Epidermal melanocyte (primary cell): ENCODE measurements at regions not wholly inside any gene's neighbourhood (a gene's known extent, or its start where the extent isn't known, plus 50 kb on each side); places are given as distances from the start of the nearest gene placed in this dataset.

Experiments used
- DNase-seq: peaks from one replicate; pipeline ENCODE4 v3.0.0; 2011; ENCODE audit warnings: low spot score; ENCODE audit not compliant: insufficient read length

DNA sequence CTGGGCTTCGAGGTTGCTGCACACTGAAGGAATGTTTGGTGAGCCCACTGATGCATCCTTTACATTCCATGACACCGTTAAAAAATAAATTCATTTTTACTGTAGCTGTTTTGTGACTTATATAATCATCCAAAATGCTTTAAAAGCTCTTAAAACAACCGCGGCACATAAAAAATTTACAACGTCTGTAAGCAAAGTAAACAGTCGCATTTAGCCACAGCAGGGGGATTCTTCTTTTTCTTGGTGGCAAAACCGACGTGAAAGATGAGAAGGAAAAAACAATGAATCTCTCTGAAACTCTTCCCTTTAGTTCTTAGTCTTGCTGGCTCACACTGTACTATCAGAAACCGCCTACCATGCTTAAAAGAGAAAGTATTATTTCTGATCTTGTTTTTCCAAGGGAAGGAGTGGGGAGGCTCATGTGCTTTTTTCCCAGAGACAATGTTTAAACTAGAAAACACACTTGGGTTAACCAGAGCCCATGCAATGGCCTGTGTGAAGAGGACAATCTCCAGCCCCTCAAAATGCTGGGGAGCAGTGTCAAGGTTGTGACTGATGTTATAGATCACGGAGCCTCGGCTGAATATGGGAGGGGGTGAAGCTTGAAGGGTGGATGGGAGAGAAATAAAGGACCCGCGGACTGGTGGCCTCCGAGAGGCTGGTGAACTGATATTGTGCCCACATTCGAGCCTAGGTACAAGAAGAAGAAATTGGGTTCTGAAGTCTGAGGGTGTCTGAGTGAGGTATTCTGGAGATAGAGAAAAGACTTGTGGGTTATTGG is 91.1 kb downstream of the IRF8 start:
- DNase-seq = no peak

DNA sequence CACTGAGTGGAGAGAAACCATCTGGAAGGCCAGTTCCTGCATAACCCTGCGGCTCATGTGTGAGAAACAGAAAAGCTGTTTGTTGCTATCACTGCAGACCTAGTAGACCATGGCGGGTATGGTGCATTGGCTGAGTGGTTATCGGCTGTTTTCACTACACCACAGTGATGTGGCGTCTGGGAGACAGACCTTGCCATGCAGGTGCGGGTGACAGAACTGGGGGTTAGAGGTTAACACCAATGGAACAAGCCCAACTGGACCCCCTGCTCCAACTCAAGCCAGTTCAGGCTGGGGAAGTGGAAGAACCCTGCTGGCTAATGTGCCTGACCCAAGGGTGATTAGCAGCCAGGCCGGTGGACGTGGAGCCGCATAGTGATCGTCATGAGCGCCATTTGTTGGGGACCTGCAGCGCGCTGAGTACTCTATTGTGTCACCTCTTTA is 91.9 kb downstream of the IRF8 start:
- DNase-seq = no peak

DNA sequence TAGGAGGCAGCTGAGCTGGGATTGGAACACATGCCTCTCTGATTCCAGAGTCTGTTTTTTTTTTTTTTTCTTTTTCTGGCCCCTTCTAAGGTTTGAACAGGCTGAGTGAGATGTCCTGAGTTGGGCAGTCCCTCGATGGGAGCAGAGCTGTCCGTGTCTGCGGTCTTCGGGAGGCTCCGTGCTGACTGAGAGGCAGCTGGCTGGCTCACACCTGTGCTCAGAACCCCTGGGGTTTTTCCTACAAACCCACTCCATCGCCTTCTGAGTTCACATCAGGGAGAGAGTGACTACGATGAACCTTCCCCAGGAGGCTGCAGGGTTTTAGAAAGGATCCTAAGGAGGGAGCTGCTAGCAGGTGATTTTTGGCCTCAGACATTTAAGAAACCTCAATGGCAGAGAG is 92.5 kb downstream of the IRF8 start:
- DNase-seq = no peak

DNA sequence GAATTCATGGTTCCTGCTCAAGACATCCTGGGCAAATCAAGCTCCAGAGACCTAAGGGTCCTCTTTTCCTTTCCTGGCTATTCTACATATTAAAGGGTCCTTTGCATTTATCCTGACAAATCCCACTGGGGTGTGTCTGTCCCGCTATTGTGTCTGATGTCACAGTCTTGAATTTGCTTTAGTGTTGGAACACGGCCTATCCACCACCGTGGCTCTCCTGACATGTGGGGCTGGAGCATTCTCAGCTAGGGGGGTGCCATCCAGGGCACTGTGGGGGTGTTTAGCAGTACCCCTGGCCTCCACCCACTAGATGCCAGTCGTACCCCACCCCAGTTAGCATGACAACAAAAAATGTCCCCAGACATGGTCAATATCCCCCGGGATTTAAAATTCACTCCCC is 92.9 kb downstream of the IRF8 start:
- no peak for DNase-seq

DNA sequence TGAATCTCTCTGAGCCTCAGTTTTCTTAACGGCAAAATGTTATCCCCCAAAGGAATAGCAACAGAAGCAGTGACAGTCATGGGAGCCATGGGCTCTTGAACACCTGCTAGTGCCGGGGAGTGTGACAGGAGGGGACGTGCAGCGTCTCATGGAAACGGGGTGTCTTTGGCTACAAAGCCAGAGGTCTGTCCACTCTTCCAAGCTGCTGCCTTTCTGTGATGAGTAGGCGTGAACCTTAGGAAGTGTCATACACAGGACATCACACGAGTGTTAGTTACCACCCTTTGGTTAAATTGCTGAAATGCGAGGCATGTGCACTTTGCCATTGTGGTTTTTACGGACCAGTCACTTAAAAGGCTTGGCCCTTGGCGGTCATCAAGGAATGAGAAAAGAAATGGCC is 93.4 kb downstream of the IRF8 start:
- DNase-seq = no peak

DNA sequence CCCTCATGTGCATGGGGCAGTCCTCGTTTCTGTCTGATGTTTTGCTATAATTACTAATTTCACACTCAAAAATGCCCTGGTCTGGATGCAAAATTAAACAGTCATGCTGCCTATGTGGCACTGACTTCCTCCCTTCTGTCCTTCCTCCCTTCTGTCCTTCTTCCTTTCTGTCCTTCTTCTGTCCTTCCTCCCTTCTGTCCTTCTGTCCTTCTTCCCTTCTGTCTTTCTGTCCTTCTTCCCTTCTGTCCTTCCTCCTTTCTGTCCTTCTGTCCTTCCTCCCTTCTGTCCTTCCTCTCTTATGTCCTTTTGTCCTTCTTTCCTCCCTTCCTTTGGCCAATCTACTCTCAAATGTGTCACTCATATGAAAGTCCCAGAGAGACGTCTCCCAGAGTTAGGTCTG is 93.8 kb downstream of the IRF8 start:
- DNase-seq = no peak

DNA sequence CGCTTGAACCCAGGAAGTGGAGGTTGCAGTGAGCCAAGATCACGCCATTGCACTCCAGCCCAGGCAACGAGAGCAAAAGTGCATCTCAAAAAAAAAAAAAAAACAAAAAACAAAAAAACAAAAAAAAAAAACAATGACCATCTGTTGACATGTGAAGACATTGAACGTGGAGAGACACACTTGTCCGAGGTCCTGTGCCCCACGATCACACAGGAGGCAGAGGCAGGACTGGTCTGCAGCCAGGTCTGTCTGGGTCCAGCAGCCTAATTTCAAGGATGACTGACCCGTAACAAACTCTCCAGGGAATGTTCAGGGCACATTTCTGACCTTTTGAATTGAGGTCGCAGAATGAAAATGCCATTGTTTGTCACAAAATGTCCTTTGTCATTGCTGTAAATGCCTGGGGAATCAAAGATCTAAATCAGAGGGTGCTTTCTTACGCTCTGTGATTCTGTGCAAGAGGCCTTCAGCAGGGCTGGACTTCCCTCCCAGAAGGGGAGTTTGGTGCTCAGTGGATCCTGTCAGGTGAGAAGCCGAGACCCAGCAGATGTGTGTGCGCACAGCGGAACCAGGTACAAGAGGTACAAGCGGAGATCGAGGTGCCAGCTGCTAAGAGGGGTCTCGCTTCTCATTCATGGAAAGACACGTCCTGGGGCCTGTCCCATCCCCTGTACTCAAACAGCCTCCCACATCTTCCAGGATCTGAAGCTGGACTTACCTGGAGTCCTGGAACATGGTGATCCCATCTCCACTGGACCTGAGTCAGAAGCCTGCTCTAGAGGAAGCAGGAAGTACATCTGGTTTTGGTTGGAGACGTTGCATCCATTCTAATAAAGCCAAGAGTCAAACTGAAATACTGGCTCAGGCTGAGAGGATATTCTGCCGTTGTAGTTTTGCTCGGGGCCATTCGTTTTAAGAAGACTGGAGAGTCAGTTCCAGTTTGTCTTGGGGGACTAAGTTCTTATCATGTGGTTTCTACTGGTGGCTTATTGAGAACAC is 95.8 kb downstream of the IRF8 start:
- no peak for DNase-seq

DNA sequence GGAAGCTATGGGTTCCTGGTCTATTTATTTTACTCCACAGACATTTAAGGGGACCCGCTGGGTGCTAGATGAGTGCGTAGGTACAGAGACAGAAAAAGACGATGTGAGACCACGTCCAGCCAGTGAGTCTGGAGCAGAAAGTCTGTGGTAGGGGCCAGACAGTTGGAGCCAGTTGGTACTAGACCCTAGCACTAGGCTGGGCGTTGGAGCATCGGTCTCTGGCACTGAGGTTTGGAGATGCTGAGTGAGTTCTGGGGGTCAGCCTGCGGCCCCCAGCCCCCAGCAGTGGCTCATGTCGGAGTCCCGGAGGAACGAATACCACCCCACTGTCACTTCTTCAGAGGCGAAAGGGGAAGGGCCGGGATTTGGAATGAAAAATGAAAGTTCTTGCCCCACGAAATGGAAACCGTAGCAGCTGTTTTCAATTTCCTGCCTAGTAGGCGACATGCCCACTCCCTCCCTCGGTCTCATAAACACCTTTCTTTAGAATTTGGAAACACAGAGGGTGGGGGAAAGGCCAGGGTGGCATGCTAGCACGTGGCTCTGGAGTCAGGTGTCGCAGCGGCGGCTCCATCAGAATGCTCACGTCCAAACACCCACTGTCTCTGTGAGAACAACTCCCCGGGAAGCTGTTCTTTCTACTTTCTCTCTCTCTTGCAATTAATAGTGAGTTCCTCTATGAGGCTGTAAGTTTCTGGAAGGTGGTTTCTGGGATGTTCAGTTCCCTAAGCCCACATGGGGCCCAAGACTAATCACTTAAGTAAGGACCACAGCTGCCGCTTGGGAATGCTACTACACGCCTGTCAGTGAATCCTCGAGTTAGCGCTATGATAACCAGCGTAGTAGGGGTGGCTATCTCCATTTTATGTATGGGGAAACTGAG is 96.8 kb downstream of the IRF8 start:
- DNase-seq = no peak

DNA sequence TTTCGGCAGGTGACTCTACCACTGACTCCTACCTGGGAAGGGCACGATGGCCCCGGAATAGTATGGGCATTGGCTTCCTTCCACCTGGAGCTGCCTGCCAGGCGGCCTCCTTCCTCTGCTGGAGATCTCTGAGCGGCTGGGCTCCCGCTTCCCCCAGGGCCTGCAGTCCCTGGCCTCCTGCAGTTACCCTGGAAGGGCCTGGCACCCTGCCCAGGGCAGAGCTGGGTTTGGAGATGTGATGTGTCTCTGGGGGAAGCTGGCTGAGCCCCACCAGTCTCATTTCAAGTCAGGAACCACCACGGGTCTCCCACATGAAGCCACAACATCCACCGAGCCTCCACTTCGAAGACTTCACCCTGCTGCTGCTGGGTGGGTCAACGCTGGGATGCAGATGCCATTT is 97.9 kb downstream of the IRF8 start:
- DNase-seq = no peak

DNA sequence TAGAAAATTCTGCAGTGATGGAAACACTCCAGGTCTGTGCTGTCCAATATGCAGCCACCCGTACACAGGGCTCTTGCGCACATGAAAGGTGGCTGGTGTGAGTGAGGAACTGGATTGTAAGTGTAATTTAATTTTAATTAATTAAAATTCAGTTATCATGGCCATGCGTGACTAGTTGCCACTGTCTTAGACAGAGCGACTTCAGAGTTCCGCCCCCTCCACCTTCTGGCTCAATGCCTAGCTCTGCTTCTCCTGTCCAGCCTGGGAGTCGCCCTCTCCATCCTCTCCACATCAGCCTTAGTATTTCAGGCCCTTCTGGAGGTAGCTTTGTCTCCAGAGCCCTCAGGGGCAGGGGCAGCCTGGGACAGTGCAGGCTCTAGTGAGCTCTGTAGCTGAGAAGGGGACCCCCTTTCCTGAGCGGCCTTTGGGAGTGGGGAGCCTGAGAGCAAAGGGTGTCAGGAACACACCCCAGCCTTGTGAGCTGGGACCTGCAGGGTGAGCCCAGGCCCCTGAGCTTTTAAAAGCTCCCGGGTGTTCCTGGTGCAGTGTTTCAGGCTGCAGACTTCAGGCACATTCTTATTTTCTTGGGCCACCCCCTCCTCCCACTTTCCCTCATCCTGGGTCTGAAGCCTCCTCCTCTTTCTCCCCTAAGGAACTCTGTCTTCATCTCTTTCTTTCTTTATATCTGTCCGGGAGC is 99.4 kb downstream of the IRF8 start:
- DNase-seq = no peak

DNA sequence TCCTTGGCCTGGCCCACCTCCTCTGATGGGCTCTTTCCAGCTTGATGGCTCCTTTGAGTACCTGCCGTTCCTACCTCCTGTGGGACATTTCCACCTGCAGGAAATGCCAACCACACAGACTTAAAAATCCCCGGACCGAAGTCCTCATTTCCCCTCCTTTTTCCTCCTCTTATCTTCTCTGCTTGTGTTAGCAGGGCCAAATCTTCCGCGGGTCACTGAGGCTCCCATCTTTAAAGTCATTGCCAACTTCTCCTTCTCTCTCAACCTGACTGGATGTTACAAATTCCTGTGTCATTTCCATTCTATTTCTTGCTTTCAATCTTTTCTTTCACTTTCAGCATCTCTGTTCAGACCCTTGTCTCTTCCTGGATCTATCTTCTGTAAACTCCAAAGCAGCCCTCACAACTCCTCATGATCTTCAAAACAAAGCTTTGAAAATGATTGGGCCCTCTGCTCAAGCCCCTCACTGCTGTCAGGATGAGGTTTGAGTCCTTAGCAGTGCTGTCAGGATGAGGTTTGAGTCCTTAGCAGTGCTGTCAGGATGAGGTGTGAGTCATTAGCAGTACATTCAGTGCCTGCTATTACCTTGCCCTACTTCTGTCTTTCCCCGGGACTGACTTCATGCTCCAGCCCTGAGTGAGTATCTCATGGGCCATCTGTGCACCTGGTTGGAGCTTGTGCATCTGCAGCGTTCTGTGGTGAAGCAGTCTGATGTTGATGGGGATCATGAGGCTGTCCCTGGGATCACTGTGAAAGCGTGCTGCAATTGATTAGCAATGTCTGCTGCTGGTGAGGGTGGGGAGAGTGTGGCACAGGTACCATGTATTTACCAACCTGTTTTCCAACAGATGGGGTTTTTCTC is 100.1 kb downstream of the IRF8 start:
- DNase-seq = no peak

DNA sequence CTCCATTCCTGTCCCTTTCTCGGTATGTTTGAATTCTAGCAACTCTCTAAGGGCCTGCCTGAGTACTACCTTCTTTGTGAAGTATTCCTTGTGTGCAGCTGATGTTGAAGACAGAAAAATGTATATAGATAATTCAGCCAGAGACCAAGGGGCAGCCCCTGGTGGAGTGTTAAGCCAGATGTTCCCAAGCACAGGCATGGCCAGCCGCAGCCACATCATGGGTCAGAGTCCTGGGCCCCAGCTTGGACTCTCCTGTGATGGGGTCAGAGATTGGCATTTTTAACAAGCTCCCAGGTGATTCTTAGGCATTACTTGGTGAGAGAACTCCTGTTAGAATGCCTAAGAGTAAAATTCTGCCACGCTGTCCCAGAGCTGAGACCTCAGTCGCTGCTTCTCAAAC is 100.8 kb downstream of the IRF8 start:
- DNase-seq = no peak

DNA sequence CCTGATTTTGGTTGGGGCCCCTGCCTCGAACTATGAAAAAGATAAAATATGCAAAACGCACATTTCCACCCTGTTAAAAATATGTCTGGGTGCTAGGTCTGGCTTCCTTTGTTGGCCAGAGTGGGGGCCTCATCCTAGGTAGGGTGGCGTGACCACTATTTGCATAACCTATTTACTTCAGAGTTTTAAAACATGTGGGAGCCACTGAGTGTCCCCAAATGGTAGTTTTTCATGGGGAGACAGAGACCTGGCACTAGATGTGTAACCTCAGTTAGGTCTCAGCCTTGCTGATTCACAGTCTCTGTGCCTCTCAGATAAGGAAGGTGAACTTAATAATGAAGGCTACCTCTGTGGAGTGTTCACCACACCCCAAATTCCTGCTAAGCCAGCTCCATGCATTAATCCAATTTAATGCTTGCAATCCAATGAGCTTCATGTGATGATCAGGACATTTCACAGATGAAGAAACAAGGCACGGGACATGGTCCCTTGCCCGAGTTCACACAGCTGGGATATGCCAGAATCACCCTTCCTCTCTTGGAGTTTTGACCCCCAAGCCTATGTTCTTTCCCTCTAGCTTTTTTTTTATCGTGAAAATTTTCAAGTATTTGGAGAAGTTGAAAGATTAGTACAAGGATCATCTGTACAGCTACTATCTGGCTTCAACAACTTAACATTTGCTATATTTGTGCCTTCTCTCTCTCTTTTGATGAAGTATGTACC is 103.4 kb downstream of the IRF8 start:
- no peak for DNase-seq

DNA sequence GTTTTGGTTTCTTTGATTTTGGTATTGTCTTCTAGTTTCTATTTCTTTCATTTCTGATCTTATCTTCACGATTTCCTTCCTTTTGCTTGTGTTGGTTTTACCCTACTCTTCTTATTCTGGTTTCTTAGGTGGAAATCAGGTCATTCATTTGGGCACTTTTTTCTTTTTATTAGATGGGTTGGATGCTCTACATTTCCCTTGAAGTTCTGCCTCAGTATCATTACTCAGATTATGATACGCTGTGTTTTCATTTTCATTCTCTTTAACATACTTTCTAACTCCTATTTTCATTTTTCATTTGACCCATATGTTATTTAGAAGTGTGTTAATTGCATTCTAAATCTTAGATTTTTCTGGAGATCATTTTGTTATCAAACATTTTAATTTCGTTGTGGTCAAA is 108.6 kb downstream of the IRF8 start:
- no peak for DNase-seq

DNA sequence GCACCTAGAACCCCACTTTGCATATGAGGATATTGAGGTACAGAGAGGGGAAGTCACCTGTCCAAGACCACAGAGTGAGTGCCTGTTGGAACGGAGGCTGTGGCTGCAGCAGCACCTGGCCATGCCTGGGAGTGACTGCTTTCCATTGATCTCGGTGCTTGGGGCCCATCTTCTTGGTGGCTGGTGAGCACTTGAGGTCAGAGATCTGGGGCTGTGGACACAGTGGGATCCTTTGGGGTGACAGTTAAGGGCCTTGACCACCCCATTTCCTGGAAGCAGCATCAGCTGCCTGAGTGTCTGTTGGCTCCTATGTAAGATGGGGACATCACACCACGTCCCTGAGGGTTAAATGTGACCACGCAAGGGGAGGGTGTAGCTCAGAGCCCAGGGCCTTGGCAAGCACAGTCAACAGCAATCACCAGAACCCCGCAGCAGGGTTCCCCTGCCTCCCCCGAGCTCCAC is 111.7 kb downstream of the IRF8 start:
- DNase-seq = no peak

DNA sequence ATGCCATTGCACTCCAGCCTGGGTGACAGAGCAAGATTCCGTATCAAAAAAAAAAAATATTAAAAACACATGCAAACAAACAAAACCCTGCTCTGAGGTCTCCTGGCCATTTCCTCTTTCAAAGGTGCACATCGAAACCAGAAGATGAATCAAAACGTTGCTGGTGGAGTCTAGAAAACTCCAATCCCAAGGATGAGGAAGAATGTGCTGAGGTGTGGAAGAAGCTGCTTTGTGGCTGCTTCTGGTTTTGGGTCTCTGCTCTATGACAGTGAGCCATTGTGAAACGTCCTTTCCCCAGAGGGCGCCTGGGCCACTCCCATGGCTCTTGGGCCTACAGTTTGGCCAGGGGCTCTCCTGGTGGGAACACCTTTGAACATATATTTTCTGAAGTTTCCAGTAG is 112.6 kb downstream of the IRF8 start:
- DNase-seq = no peak

DNA sequence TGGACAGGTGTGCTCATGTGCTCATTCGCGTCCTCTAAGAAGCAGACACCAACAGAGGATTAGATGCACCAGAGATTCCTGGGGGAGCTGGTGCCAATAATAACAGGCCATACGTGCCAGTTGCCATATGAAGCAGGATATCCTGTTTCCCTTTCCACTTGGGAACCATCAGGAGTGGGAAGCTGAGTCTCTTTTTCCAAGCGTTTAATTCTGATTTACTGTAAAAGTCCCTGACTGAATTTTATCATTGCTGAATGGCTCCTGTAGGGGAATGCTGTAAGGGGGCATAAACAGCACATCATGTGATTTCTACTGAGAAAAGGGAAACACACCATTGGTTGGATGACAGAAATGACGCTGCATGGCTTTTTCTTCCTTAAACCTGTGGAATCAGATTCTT is 113.3 kb downstream of the IRF8 start:
- DNase-seq = no peak

DNA sequence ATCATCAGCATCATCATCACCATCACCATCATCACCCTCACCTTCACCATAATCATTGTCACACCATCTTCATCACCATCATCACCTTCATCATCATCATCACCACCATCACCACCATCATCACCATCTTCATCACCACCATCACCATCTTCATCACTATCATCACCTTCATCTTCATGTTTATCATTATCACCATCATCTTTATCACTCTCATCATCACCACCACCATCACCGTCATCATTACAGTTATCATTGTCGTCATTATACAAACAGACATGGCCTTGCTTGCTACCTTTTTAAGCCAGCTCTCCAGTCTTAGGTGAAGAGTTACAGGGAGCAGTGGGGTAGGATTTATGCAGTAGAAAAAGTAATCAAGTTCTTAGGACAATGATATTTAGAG is 114.9 kb downstream of the IRF8 start:
- no peak for DNase-seq

DNA sequence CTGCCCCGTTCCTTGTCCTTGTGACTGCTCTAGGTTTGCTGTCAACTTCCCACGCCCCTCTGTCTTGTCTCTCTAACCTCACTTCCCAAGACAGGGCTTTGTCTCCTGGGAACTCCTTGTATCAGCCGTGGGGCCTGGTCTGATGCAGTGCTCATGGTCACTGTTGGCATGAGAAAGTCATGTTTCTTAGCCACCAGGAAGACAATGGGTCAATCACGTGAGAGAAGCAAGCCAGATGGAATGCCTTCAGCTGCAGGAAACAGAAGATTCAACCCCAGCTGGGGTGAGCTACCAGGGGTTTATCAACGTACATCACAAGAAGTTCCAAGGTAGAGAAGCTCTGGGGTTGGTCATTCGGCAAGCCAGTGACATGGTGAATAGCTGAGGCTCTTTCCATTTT is 116.6 kb downstream of the IRF8 start:
- no peak for DNase-seq
